ENCODE measurements at regions not wholly inside any gene's neighbourhood (a gene's known extent, or its start where the extent isn't known, plus 50 kb on each side); places are given as distances from the start of the nearest gene placed in this dataset.

- no peak for TF ChIP-seq CTCF (conservative IDR thresholded peaks at IDR 0.05 in 1 of 2, IDR thresholded peaks at IDR 0.05 in 1 of 2; ENCODE audit: low read depth in 1 of 2, low read length in 2 of 2)
- TF ChIP-seq EZH2 (IDR thresholded peaks at IDR 0.05; ENCODE audit: low read length, missing control alignments) = no peak
Observed at GRCh38 chr15:98405013-98405412, 243.3 kb upstream of the IGF1R start.
